Liver (tissue), 3 donors: ENCODE measurements at regions not wholly inside any gene's neighbourhood (a gene's known extent, or its start where the extent isn't known, plus 50 kb on each side); places are given as distances from the start of the nearest gene placed in this dataset.

ENCODE experiments used
- ATF3 ChIP-seq: IDR thresholded peaks from 2 replicates; pipeline ENCODE4 v1.6.1; 2016; ENCODE audit warnings: antibody characterized with exemption
- CTCF ChIP-seq: fragments of 150-350 bp; IDR thresholded peaks from 2 replicates; pipeline ENCODE4 v1.5.1; 2017; ENCODE audit warnings: improper control_type of control experiment, low read depth, low read length; ENCODE audit not compliant: missing input control
- EGR1 ChIP-seq, 2 donors: IDR thresholded peaks; 2 replicates each; pipeline ENCODE4 v1.6.1; 2016 to 2018; ENCODE audit warnings: antibody characterized with exemption in 2 of 2, low read depth in 2 of 2
- GABPA ChIP-seq, 2 donors: IDR thresholded peaks in 1 of 2; conservative IDR thresholded peaks in 1 of 2; 2 replicates each; pipeline ENCODE4 v1.6.1; 2016; ENCODE audit warnings: antibody characterized with exemption in 2 of 2, mild to moderate bottlenecking in 1 of 2, moderate library complexity in 1 of 2
- JUND ChIP-seq, 2 donors: IDR thresholded peaks; 2 replicates each; pipeline ENCODE4 v1.6.1; 2016; ENCODE audit warnings: antibody characterized with exemption in 2 of 2
- MAX ChIP-seq: IDR thresholded peaks from 2 replicates; pipeline ENCODE4 v1.6.1; 2016; ENCODE audit warnings: antibody characterized with exemption
- RAD21 ChIP-seq, 2 donors: IDR thresholded peaks; 2 replicates each; pipeline ENCODE4 v1.6.1; 2016; ENCODE audit warnings: antibody characterized with exemption in 2 of 2, mild to moderate bottlenecking in 2 of 2
- REST ChIP-seq: IDR thresholded peaks from 2 replicates; pipeline ENCODE4 v1.6.1; 2016; ENCODE audit warnings: antibody characterized with exemption, mild to moderate bottlenecking
- SP1 ChIP-seq: IDR thresholded peaks from 2 replicates; pipeline ENCODE4 v1.6.1; 2018; ENCODE audit warnings: antibody characterized with exemption, mild to moderate bottlenecking
- ZBTB33 ChIP-seq: IDR thresholded peaks from 2 replicates; pipeline ENCODE4 v1.6.1; 2016; ENCODE audit warnings: antibody characterized with exemption
- donor health status: healthy.
- donor health status: healthy.

GRCh38 chr20:39479196-39479810 is 517.2 kb downstream of the DHX35 start:
- no peak for TF ChIP-seq CTCF
- TF ChIP-seq MAX = no peak
- TF ChIP-seq SP1 = no peak
- TF ChIP-seq JUND (IDR thresholded peaks at IDR 0.05) = no peak
- TF ChIP-seq ZBTB33 = no peak
- no peak for TF ChIP-seq ATF3
- TF ChIP-seq RAD21 (IDR thresholded peaks at IDR 0.05) = no peak
- no peak for TF ChIP-seq REST
- no peak for TF ChIP-seq EGR1 (IDR thresholded peaks at IDR 0.05; ENCODE audit: low read depth in 2 of 2)
- TF ChIP-seq GABPA (IDR thresholded peaks at IDR 0.05 in 1 of 2, conservative IDR thresholded peaks at IDR 0.05 in 1 of 2) = no peak
